GM18505 (cell line): ENCODE measurements at regions not wholly inside any gene's neighbourhood (a gene's known extent, or its start where the extent isn't known, plus 50 kb on each side); places are given as distances from the start of the nearest gene placed in this dataset.
"Not testable (repeated sequence)": the region's sequence is repeated elsewhere in the genome, so short reads cannot be mapped to it uniquely, and the experiment has no call there.

Source experiments
- ATAC-seq: cut with Tn5 transposase; IDR thresholded peaks from one replicate; pipeline ENCODE4 v1.9.1; 2021; ENCODE audit not compliant: unreplicated experiment
- POLR2A ChIP-seq: IDR thresholded peaks from 4 replicates; pipeline ENCODE4 v1.6.1; 2011; ENCODE audit warnings: borderline replicate concordance; ENCODE audit not compliant: insufficient read depth, insufficient read length; ENCODE audit errors: extremely low read depth

DNA sequence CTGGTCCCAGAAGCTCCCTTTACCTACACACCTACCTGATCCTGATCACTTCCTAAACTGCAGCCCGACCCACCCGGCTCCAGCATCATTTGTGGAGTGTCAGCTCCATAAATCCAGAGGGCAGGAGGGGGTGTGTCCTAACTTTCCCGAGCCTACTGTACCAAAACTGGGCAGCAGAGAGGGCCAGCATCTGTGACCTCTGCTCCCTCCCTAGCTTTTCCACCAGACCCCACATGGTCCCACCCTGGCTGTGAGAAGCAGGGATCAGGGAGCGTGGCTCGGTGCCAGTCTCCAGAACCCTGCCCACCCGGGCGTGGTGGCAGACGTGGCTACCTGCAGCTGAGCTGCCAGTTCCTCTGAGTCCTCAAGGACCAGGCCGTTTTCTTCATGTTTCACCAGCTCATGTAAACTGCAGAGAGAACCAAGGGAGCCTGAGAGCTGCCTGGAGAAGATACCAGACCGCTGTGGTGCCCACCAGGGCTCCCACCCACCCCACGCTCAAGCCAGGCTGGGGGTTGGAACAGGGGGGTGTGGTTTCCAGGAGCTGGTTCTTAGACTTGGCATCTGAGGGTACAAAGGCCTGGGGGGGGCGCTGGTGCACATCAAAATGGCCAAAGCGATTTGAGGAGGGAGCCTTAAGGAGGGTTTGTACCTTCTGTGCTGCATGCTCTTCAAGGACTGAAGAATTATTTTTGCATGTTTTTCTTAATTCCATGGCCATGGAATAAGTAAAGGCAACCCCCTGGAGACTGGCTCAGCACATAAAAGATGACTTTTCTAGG, 76.7 kb upstream of the DRD5 start:
- no peak for TF ChIP-seq POLR2A
- ATAC-seq, result no peak

DNA sequence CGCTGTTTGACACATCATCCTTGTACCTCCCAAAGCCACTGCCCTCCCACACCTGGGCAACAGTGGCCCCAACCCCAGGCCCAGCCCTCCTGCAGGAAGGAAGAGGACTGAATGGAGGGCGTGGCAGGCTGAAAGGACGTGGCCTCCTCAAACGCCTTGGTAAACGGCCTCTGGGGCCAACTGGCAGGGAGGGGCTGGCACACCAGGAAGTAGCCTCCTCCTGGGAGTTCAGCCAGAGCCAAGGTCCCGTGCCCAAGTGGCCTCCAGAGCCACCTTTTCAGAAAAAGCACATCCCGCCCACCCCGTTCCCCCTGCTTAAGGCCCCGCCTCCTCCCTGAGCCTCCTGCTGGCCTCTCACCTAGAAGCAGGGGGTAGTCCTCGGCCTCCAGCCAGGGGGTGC, 74.2 kb upstream of the DRD5 start:
- not testable (repeated sequence) for ATAC-seq

DNA sequence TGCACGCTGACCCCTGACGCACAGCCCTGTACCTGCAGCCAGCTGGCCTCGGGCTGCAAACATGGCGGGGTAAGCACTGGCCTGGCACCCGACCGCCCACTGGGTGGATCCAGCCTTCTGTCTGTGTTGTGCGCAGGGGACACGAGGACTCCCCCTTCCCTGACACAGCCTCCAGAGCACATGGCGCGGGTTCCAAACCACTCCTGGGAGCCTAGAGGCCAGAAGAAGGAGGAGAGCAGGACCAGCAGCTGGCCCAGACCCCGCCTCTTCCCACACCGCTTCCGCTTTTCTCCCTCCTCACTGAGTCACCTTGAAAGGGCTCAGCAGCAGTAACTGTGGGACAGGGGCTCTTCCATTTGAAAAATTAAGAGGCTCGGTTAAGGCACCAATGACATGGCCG, 73.5 kb upstream of the DRD5 start:
- ATAC-seq, result not testable (repeated sequence)

DNA sequence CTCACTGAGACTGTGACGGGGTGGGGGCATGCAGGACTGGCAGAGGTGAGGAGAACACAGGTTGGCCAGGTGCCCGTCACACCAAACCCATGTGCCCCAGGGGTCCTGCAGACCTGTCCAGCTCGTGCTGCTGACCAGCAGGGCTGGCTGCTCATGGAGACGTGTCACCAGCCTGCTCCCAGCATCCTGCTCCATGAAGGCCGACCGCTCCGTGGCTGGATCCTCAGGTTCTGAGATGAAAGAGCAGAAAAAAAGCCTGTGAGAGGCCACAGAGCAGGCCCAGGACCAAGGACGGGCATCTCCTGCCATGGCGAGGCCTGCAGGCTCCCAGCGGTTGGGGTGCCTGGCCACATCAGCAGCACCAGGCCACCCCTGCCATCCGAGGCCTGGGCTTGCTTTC, 71.7 kb upstream of the DRD5 start:
- ATAC-seq, result no peak
- TF ChIP-seq POLR2A, result no peak

- not testable (repeated sequence) for ATAC-seq
Observed at GRCh38 chr4:9715271-9715670, 66.2 kb upstream of the DRD5 start.

DNA sequence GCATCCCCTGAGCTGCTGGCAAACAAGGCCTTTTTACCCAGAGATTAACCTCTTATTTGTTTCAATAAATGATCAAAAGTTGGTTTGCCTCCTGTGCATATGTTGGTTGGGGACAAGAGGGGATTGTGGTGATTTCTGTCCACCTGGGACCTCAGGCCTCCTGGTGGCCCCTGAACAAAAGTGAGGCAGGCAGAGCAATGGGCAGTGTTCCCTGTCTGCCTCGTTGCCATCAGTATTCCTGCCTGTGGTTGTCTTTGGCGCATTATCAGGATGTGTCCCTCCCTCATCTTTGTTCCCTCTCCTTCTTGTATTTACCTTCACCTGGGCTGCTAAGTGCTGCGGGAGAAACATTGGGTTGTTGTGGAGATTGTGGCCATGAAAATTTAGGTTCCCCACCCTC, 65.3 kb upstream of the DRD5 start:
- ATAC-seq, result no peak
- TF ChIP-seq POLR2A, result no peak

- ATAC-seq, result not testable (repeated sequence)
Observed at GRCh38 chr4:9718246-9718939, 63.0 kb upstream of the DRD5 start.

DNA sequence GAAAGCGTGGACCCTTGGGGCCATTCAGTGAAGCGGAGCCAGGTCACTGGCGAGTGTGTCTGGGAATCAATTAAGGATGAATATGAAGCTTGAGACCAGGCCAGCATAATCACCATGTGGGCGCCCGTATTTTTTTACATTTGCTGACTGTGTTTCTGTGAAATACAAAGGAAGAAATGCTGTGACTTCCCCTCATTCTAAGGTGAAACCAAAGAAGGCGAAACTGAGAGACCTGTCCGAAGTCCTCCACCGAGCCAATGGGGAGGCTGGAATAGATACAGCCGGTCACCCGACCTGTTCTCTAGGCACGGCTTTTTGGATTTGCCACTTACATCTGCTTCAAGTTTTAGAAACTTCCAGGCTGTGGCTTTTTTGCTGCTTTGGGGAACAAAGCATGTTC, 59.3 kb upstream of the DRD5 start:
- not testable (repeated sequence) for ATAC-seq
